GM12873 (cell line): ENCODE measurements at regions not wholly inside any gene's neighbourhood (a gene's known extent, or its start where the extent isn't known, plus 50 kb on each side); places are given as distances from the start of the nearest gene placed in this dataset.

Experiments used
- TF ChIP-seq, protein P1 (sequence below): IDR thresholded peaks from 2 replicates; pipeline ENCODE4 v1.5.1; 2012; ENCODE audit warnings: low read depth, mild to moderate bottlenecking, moderate library complexity, low read length, control low read depth; ENCODE audit not compliant: insufficient read depth; ENCODE audit errors: missing control alignments

DNA sequence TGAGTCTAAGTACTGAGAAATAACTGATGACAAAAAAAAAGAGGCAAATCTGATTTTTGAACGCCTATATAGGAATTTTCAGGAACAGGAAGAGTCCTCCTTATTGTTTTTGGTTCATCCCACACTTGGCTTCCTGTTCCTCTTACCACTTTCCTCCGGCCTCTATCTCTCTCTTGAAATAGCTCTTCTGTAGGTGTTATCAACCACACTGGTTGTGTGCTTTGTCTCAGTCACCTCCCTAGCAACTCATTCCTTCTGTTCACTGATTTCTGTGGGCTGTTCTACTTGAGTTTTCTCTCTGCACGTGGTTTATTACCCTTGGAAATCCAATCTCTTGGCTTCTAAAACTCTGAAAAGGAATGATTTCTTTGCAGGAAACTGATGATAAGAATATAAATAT, 78.7 kb upstream of the C11orf87 start:
- TF ChIP-seq, protein P1, sequence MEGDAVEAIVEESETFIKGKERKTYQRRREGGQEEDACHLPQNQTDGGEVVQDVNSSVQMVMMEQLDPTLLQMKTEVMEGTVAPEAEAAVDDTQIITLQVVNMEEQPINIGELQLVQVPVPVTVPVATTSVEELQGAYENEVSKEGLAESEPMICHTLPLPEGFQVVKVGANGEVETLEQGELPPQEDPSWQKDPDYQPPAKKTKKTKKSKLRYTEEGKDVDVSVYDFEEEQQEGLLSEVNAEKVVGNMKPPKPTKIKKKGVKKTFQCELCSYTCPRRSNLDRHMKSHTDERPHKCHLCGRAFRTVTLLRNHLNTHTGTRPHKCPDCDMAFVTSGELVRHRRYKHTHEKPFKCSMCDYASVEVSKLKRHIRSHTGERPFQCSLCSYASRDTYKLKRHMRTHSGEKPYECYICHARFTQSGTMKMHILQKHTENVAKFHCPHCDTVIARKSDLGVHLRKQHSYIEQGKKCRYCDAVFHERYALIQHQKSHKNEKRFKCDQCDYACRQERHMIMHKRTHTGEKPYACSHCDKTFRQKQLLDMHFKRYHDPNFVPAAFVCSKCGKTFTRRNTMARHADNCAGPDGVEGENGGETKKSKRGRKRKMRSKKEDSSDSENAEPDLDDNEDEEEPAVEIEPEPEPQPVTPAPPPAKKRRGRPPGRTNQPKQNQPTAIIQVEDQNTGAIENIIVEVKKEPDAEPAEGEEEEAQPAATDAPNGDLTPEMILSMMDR = no peak

DNA sequence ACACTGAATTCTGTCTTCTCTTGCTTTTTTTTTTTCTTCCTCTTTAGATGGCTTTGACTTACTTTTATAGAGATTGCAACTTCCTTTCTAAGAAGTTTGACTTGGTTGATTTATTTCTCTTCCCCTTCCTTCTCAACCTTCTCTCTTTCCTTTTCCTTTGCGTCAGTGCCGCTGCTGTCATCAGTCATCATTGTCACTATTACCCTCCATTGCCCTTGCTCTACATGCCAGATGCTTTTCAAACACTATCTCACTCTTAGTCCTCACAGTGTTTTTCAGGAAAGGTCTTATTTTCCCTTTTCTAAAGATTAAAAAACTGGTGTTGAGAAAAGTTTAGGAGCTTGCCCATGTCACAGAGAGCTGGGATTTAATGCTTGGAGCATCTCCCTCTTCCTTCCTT, 74.7 kb upstream of the C11orf87 start:
- TF ChIP-seq, protein P1 = no peak

DNA sequence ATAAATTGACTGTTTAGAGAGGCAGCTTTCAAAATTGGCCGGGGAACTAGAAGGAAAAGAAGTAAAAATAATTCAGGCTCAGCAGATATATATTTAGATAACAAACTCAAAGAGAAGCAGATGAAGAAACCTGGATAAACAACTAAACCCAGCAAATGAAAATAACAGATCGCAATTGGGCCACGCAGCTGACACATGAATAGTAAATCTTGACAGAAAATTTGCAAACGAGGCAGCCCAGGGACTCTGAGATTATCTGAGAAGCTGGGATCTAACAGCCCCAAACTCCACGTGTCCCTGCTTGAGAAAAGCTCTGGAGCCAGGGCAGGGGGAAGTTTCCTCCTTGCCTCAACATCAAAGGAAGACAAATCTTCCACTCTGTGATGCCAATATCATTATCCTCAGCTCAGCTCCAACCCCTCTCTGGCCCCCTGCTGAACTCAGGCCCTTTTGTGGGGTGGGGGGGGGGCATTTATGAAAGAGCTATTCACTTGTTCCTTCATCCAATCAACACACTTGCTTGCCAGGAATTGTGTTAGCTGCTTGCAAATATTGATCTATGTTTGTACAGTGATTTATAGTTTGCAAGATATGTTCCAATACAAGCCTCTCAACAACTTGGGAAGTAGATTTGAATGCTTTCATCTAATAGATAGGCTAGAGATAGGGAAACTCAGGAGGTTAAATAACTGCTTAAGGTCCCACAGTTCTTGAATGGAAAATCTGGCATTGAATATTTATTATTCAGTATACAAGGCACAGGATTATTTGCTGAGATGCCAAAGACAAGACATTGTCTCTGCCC, 72.5 kb upstream of the C11orf87 start:
- TF ChIP-seq, protein P1 = no peak

DNA sequence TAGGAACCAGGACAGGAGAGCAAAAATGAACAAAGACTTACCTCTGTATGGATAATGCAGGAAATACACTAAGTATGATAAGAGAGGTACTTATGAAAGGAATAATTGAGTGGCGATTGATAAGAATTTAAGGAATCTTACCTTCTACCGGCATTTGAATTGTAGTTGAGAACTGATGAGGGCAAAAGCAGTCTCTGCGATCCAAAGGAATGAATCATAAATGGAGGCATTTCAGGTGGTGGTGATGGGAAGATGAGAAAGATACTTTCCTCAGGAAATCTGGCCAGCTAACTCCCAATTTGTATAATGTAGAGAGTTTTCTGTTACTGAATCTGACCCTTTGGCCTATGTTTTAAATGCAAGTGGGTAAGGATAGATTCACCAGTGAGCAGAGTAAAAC, 71.9 kb upstream of the C11orf87 start:
- TF ChIP-seq, protein P1 = no peak

DNA sequence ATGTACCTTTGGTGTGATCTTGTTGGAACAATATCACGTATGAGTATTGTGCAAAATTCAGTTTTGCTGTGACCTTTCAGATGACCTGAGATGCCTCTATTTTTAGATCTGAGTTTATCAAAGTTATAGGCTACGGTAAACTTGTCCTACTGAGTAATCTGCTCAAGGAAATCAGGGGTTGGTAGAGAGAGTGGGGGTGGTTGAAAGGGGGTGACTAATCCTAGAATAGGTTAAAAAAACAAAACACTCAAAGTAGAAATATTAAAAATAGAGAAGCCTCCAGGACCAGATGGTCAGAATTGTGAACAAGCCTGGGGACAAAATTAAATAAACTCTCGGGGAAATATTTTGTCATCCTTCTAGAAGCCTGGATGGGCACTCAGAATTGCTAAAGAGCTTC, 59.9 kb upstream of the C11orf87 start:
- TF ChIP-seq, protein P1 = no peak

DNA sequence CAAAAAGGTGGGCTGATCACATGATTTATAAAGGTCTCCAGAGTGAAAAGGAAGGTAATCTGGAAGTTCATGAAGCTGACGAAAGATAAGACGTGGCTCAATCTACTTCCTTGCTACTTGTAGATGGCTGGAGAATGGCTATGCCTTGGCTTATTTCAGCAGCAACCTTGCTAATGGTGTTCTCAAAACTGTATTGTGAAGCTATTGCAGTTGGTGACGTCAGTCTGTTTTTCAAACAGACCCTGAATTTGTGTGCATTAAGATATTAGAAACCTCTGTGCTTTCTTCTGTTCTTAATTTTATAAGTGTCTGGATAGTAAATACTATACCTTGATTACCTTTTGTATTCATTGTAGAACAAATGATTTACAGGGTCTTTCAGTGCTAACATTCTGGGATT, 58.3 kb upstream of the C11orf87 start:
- TF ChIP-seq, protein P1 = no peak

DNA sequence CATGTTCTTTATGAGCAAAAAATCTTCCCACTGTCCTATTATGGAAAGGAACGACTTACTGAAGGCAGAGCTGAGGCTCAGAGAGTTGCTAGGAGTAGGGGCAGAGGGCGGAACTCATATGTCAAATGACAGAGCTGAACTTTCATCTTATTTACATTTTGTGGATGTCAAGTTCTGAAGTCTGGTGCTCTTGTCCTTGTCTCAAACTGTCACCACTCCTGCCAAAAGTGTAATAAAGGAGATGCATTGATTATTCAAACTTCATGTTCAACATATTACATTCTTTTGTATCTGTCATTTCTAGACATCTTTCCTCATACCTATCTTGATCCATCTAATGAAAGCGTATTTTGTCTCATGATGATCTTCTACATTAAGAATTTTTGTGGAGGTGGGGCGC, 57.1 kb upstream of the C11orf87 start:
- TF ChIP-seq, protein P1 = no peak
